ENCODE measurements at regions not wholly inside any gene's neighbourhood (a gene's known extent, or its start where the extent isn't known, plus 50 kb on each side); places are given as distances from the start of the nearest gene placed in this dataset.

DNA sequence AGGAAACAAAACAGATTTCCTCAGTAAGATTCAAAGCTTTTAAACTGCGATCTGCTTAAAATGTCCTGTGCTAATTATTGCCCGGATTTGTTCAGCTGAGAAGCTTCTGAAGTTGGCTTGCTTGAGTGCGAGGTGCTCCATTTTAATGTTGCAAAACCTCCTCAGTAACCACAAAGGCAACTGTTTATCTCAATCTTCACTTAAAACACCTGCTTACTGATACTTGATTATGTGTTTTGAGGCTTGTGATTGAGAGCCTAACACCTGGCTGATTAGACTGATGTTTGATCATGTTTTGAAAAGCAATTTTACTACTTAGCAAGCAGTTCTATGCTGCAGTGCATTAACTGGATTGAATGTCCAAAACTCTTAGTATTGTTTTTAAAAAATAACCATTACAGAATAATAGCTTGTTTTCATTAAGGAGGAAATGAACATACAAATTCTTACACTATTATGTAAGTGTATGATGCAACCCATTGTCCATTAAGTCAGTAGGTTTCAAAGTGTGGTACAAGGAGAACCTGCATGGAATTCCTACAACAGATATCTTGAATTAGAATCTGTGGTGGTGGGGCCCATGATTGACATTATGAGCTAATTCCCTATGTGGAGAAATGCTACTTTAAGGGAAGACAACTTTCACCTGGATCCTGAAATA lies 96.9 kb upstream of the FAM180A start:
- TF ChIP-seq, protein P1, sequence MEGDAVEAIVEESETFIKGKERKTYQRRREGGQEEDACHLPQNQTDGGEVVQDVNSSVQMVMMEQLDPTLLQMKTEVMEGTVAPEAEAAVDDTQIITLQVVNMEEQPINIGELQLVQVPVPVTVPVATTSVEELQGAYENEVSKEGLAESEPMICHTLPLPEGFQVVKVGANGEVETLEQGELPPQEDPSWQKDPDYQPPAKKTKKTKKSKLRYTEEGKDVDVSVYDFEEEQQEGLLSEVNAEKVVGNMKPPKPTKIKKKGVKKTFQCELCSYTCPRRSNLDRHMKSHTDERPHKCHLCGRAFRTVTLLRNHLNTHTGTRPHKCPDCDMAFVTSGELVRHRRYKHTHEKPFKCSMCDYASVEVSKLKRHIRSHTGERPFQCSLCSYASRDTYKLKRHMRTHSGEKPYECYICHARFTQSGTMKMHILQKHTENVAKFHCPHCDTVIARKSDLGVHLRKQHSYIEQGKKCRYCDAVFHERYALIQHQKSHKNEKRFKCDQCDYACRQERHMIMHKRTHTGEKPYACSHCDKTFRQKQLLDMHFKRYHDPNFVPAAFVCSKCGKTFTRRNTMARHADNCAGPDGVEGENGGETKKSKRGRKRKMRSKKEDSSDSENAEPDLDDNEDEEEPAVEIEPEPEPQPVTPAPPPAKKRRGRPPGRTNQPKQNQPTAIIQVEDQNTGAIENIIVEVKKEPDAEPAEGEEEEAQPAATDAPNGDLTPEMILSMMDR (IDR thresholded peaks at IDR 0.05) = no peak
- no peak for TF ChIP-seq POLR2AphosphoS5 (IDR thresholded peaks at IDR 0.05)
- no peak for TF ChIP-seq EP300 (IDR thresholded peaks at IDR 0.05)
- no peak for TF ChIP-seq POLR2A (IDR thresholded peaks at IDR 0.05)

Measured in gastroesophageal sphincter (tissue), 3 donors.